ENCODE measurements at regions not wholly inside any gene's neighbourhood (a gene's known extent, or its start where the extent isn't known, plus 50 kb on each side); places are given as distances from the start of the nearest gene placed in this dataset.

- H3K27ac ChIP-seq, result no peak overlapping the region
- TF ChIP-seq, protein P1, sequence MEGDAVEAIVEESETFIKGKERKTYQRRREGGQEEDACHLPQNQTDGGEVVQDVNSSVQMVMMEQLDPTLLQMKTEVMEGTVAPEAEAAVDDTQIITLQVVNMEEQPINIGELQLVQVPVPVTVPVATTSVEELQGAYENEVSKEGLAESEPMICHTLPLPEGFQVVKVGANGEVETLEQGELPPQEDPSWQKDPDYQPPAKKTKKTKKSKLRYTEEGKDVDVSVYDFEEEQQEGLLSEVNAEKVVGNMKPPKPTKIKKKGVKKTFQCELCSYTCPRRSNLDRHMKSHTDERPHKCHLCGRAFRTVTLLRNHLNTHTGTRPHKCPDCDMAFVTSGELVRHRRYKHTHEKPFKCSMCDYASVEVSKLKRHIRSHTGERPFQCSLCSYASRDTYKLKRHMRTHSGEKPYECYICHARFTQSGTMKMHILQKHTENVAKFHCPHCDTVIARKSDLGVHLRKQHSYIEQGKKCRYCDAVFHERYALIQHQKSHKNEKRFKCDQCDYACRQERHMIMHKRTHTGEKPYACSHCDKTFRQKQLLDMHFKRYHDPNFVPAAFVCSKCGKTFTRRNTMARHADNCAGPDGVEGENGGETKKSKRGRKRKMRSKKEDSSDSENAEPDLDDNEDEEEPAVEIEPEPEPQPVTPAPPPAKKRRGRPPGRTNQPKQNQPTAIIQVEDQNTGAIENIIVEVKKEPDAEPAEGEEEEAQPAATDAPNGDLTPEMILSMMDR (IDR thresholded peaks at IDR 0.05), result no peak
- TF ChIP-seq ZFX (IDR thresholded peaks at IDR 0.05; ENCODE audit: borderline replicate concordance), result no peak
These were observed 738.3 kb downstream of the DOK5 start for GRCh38 chr20:55213653-55214052.

GRCh38 chr20:55211481-55211880, 736.1 kb downstream of the DOK5 start:
- no peak overlapping the region for H3K27ac ChIP-seq
- no peak for TF ChIP-seq ZFX (IDR thresholded peaks at IDR 0.05; ENCODE audit: borderline replicate concordance)
- TF ChIP-seq, protein P1 (IDR thresholded peaks at IDR 0.05), result no peak

GRCh38 chr20:55205665-55206064, 730.3 kb downstream of the DOK5 start:
- H3K27ac ChIP-seq, result no peak overlapping the region
- TF ChIP-seq, protein P1 (IDR thresholded peaks at IDR 0.05), result no peak
- no peak for TF ChIP-seq ZFX (IDR thresholded peaks at IDR 0.05; ENCODE audit: borderline replicate concordance)

GRCh38 chr20:55200317-55200716, 724.9 kb downstream of the DOK5 start:
- H3K27ac ChIP-seq, result no peak overlapping the region
- TF ChIP-seq, protein P1 (IDR thresholded peaks at IDR 0.05), result no peak
- TF ChIP-seq ZFX (IDR thresholded peaks at IDR 0.05; ENCODE audit: borderline replicate concordance), result no peak

DNA sequence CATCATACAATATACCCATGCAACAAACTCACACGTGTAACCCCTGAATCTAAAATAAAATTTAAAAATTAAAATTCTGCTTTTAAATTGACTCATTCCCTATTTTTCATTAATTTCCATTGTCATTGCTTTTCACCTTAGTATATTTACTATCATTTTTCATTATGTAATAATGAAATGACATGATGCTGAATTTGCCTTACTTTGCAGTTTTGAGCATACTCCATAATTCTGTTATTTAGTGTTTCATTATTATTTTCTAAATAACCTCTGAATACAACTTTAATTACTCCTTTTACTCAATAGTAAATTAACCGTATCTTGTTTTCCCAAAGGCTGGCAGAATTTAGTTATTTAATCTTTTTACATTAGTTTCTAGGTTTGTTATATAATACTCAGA, 719.6 kb downstream of the DOK5 start:
- H3K27ac ChIP-seq, result no peak overlapping the region
- TF ChIP-seq ZFX (IDR thresholded peaks at IDR 0.05; ENCODE audit: borderline replicate concordance), result no peak
- TF ChIP-seq, protein P1 (IDR thresholded peaks at IDR 0.05), result no peak

GRCh38 chr20:55186228-55186627, 710.8 kb downstream of the DOK5 start:
- H3K27ac ChIP-seq, result no peak overlapping the region

GRCh38 chr20:55175081-55175480, 699.7 kb downstream of the DOK5 start:
- no peak for TF ChIP-seq ZFX (IDR thresholded peaks at IDR 0.05; ENCODE audit: borderline replicate concordance)
- TF ChIP-seq, protein P1 (IDR thresholded peaks at IDR 0.05), result no peak
- no peak overlapping the region for H3K27ac ChIP-seq

More at GRCh38 chr20:55186228-55186627, 710.8 kb downstream of the DOK5 start:
- no peak for TF ChIP-seq ZFX (IDR thresholded peaks at IDR 0.05; ENCODE audit: borderline replicate concordance)
- TF ChIP-seq, protein P1 (IDR thresholded peaks at IDR 0.05), result no peak
